SIG-M5 (cell line): ENCODE measurements at regions not wholly inside any gene's neighbourhood (a gene's known extent, or its start where the extent isn't known, plus 50 kb on each side); places are given as distances from the start of the nearest gene placed in this dataset.
A peak's percentile ranks its signal among the peaks of the same experiment; 100 is the strongest.
"Not testable (repeated sequence)": the region's sequence is repeated elsewhere in the genome, so short reads cannot be mapped to it uniquely, and the experiment has no call there.

Source experiments
- DNase-seq: peaks from one replicate; lab custom pipeline; 2025; lab: John Stamatoyannopoulos, UW

DNA sequence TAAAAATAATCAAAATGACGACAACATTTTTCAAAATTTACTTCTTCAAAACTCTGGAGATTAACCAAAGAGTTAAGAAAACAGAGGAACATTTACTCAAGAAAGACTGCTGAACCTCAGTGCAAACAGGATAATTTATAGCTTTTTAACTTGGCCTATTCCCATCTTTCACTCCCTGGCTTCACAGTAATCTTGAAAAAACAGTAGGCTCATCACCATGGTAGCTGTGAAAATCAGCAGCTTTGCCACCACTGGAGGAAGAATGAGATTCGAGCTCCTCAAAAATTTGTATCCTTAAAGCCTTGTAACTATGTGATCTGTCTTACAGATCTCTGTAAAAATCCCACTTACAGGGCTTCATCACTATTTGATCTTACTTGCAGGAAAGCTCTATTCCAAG, 447.7 kb upstream of the CTSO start:
- DNase-seq, result no peak

DNA sequence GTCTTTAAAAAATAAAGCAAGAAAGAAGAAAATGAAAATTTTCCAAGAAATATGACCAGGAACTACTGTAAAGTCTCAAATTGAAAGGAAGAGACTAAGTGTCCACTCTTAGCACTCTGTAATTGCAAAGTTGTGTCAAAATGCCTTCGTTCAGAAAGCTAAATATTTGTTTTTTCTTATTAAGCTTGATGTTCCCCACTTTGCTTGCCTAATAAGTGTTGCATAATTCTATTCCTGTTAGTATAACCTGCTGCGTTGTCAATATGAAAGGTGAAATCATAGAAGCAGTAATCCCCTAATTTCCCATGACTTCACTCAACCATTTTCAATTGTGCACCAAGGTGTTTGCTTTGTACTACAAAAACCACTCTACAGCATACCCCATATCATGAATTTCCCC, 442.9 kb upstream of the CTSO start:
- no peak for DNase-seq

DNA sequence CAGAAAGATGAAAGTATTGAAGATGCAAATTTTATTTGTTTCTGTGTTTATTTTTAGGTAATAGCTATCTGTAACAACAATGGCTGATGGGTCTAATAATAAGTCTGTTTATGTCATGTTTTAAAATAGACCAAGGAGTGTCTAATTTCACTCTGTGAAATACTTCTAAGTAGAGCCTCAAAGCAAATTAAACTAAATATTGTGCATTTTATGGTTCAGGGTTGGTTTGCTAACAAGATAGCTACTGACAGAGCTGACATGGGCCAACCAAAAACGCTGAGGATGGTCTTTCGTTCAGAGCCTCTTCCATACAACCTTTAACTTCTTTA, 437.6 kb upstream of the CTSO start:
- no peak for DNase-seq

DNA sequence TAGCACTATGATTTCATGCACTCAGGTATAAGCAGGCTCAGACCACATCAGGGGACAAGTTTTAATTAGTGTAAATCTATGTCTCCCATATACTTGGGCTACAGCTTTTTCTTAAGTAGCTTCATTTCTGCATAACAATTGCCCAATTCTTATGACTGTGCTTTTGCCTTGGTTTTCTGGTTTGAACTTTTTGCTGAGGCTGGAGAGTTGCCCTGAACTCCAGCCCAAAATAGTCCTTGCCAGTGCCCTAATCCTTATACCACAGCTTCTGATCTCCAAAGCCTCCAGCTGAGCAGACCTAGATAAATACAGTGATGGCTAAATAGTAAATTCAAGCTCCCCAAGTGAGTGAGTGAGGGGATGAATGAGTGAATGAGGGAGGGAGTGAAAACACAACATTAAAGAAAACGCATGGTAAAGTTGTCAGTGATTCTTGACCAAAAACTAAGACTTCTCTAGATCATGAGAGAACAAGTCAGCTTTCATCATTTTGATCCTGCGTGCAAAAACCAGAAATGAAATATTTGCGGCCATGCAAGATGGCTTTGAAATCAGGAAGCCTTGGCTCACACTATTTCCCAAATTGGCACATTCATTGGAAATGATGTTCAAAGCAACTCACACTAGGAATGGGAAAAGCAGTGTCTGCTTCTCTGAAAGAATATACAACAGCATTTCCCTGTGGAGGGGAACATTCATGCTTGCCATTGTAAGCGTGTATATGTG, 437.1 kb upstream of the CTSO start:
- no peak for DNase-seq

DNA sequence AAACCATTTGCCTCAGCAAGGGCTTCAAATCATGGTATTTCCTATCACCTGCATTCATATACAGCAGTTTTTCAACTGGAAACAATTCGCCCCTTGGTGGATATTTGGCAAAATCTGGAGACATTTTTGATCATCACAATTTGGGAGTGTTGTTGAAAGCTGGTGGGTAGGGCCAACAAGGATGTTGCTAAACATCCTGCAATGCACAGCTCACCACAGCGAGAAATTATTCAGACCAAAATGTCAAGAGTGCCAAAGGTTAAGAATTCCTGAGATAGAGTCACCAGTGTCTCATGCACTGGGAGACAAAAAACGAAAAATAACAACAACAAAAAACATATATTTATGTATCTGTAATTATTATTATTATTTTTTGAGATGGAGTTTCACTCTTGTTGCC, 435.2 kb upstream of the CTSO start:
- DNase-seq, result no peak

DNA sequence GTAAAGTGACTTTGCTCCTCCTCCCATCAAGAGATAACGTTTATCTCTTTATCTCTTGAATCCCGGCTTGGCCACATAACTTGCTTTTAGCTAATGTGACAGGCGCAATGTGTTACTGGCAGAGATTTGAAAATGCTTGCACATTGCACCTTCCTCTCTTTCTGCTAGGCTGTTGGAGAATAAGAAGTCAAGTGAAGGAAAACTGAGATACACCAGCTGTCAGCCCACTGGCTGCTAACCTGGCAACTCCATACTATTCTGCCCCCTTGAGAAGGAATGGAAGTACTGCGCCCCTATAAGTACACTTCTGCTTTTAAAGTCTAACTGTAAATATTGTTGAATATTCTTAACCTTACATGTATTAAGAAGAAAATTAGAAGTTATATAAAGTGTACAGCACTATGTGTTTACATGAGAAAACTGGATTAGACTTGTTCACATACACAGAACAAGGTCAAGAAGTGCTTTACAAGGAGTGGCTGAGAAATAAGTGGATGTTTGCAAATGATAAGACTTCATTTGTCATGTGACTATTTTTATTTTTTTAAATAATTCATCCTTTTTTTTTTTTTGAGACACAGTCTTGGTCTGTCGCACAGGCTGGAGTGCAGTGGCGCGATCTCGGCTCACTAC, 424.5 kb upstream of the CTSO start:
- no peak for DNase-seq

DNA sequence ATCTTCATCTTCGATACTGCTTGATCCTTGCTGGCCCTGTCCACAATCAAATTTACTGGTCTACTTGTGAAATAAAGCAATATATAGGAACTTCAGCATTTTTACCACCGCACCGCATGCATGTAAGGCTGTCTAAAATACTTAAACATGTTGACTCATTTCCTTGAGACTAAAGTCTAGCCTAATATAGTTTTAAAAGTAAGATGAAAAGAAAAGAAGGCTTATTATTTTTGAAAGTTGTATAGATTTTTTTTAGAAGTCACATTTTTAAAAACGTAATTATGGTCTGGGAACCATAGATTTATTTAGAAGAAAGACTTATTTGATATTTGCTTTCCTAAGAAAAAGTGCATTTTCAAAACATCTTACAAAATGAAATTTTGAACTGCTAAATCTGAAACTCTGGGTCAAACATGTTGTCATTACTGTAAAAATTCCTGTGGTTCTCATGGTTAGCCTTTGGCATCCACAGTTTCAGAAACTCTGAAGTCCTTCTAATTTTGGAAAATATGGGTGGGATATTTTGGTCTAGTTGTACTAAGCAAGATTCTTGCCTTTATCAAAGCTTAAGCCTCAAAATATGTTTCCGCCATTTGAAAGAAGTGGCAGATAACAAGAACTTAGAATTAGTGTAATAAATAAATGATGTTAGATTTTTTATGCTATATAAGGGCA, 423.5 kb upstream of the CTSO start:
- no peak for DNase-seq

DNA sequence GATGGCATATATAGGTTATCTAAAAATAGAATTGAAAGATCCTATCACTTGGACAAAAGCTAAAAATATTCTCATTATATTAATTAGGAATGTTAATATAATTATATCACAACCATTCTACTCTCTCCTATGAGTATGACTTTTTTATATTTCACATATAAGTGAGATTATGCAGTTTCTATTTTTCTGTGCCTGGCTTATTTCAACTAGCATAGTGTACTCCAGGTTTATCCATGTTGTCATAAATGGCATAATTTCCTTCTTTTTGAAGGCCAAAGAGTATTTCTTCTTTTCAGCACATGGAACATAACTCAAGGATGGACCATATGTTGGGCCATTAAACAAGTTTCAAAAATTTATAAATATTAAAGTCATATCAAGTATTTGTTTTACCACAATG, 421.2 kb upstream of the CTSO start:
- DNase-seq, result no peak

DNA sequence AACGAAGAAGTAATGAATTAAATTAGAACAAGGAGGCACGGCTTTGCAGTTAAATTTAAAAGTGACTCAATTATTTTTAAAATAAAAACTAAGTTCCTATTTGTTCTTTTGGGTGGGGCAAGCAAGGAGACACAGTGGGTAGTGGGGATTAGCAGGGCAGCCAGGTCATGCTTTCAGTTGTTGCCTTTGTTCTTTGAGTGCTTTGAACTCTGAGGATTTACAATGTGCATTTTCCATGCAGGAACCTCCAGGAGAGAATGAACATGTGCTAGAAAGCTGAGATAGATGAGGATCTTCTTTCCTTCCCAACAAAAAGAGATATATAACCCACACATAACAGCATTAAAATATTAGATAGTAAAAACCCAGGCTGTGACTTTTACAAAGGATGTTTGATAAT, 420.4 kb upstream of the CTSO start:
- DNase-seq, result no peak

DNA sequence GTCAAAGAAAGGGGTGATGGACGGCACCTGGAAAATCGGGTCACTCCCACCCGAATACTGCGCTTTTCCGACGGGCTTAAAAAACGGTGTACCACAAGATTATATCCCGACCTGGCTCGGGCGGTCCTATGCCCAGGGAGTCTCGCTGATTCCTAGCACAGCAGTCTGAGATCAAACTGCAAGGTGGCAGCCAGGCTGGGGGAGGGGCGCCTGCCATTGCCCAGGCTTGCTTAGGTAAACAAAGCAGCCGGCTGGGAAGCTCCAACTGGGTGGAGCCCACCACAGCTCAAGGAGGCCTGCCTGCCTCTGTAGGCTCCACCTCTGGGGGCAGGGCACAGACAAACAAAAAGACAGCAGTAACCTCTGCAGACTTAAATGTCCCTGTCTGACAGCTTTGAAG, 413.8 kb upstream of the CTSO start:
- not testable (repeated sequence) for DNase-seq

DNA sequence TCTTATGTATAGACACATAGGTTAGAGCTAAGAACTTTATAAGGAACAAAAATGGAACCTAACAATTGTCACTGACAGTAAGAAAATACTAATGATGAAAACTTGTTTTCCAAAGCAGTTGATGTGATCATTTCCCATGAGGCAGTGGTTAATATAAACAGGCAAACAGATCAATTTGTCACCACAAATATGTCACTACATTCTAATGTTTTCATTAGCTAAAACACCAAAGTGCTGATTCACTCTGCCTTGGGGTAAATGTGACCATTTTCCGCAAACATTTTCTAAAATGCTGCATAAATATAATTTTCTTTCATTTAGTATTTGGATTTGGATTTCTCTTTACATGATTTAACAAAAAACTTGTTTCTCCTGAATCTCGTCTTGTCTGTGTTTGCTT, 408.9 kb upstream of the CTSO start:
- no peak for DNase-seq

DNA sequence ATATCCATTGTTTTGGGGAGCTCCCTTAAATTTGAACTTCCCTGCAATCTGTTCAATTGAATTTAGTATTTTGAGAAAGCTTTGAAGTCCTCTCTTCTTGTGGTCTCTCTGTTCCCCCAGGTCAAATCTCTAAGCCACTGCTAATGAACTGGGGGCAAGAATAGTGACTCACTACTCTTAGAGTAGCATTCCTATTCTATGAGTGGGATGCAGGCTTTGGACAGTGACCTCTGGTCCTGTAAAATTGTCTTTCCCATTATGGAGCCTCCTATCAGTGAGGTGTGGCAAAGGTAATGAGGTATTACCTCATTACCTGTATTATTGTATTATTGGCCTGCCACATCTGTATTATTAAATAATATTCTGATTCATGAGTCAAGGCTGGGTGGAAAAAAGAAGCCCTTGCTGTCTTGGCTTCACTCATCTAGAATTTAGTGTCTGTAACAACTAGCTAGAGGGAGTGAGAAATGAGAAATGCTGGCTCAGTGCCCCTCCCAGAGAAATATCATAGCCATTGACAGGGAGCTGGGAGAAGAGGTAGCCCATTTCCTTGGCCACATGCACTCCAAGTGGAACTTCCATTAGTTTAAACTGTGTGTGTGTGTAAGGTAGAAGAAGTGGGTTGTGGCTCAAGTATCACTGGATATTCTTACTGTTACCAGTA, 393.9 kb upstream of the CTSO start:
- no peak for DNase-seq

DNA sequence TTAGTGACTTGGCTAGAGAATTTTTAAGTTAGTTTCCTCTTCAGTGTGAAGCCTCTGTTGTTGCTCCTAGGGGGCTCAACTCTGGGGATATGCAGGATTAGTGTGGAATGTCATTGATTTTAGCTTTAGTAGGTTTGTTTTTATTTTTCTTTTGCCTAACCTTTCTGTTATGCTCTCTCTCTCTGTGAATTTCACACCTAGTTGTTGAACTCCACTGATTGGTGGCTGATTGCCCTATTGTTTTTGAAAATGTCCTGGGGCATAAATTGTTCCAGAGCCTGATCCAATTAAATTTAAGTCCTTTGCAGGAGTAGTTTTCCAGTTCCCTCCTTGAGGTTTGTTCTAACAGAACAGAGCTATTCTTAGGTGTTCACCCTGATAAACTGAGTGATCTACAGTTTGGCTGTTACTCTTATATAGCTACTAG, 393.3 kb upstream of the CTSO start:
- DNase-seq, result no peak

DNA sequence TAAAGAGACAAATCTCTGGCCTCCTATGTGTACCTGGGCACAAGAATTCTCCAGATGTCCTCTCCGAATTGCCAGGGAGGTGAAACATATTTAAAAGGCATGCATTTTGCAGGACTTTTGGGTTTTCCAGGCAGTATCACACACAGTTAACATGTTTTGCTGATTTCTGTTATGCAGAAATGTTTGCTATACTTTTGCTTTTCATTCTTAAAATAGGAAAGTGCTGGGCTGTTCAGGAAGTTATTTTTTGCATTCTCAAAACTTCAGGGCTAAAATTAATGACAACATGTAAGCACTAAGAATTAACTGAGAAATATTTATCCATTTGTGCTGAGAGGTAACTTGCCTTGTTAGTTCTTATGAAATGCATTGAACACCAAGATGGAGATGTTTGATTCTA, 390.7 kb upstream of the CTSO start:
- DNase-seq, result no peak

DNA sequence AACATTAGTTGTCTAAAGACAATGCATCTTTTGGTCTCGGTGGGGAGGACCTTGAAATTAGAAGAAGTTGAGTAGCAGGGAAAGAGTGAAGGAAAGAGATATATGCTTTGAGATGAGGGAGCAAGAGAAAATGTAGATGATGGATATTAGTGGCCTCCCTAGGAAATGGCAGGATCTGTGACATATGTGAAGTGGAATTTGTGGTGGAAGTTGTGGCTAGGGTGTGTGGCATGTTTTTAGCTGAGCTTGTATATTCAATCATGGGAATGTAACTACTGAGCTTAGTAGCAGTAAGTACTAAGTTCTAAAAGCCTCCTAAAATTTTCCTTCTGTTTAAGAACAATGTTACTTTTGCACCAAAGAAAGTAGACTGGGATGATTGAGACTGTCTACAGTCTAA, 382.8 kb upstream of the CTSO start:
- no peak for DNase-seq

DNA sequence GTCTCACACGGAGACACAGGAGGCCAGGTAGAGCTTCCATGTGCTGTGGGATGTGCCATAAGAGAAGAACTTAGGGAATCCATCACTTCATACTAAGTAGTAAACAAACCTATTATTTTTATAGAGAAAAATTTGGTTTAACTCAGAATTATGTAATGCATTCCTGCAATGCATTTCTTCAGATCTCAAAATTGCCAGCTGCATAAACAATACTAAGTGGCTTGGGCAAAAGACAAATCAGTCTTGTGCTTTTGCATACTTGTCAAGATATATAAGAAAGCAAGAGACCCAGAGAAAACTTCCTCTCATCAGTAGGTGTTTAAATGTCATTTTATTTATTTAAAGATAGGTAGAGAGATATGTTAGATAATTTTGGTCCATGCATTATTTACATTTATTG, 382.1 kb upstream of the CTSO start:
- no peak for DNase-seq

DNA sequence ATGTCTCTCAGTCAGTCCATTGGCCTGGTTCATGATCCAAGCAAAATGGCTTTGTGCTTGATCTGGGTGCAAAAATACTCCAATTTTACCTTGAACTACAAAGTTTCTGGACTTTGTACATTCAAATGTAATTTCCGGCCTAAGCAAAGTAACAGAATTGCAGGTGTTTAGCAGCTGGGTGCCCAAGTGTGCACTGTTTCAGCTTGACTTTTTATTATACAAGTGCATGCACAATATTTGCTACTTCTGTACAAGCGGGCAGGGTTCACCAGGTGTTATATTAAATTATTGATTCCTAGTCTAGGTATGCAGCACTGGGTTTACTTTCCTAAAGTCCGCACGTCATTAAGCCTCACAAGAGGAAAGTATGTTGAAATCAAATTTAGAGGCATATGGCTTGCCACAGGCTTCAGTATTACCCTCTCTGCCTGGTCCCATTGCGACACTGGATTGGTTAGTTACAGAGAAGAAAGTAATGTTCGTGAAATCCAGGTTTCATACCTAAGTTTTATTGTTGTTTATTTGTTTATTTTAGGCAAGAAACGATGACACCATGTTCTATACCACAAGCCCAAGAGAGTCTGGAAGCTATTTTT, 376.9 kb upstream of the CTSO start:
- DNase-seq, result no peak

DNA sequence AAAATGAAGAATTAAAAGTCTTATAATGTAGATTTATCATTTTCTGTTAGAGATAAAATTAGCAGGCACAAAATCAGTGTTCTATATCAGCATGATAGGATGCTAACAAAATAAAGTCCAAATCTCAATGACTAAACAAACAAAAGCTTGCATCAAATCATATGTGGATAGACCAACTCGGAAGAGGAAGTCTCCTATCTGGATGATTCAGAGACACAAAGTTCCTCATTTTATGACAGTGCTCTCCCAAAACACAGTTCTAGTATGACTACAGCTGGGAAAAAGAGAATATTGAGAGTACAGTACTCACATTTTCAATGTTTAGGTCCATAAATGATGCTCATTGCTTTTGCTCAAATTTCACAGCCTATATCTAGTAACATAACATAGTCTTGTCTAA, 376.1 kb upstream of the CTSO start:
- peak; percentile 34 for DNase-seq

DNA sequence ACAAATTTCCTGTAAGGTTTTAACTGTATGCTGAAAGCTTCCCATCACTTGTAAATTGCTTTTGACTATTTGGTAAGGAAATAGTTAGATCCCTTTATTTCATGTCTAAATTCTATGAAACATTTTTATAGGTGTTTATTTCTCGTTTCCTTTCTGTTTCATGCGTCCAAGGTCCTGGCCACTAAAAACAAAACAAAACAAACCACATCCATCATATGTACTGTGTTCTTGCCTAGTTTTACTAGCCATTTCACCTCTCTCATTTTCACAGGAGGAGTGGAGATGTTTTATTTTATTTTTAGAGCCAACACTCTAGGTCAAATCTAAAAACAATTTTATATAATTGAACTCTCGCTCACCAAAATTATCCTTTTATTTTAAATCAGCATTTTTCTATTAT, 375.2 kb upstream of the CTSO start:
- DNase-seq, result no peak

DNA sequence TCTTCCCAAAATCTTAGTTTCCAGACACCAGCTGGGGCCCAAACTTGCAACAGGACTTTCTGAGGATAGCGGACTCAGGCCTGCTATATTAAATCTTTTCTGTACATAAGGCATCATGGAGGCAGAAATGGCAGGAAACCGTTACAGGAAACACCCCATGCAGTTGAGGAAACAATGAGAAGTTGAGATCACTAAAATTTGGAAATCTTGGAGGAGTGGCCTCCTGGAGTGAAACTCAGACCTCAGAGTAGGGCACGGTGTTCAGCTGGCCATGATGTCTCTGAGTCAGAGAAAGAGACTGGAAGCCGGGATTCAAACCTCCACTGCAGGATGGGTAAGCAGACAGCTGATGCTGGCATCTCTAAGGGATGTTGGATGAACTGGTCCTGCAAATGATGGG, 372.6 kb upstream of the CTSO start:
- no peak for DNase-seq

DNA sequence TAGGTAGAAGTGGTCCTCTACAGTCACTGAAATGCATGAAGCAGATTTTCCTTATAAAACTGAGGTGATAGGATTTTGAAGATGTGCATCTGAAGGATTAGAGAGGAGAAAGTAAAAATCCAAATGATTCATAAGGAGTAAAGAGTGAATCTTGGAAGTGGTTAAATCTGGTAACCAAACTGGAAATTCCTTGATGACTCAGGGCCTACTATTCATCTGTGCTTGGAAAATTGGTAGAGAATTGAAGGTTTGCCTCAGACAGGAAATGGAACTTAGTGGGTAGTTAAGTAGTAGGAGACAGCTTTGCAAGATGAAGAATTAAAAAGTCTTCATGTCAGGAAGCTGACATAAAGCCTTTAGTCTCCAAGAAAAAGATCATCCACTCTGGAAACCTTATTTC, 368.9 kb upstream of the CTSO start:
- DNase-seq, result no peak

DNA sequence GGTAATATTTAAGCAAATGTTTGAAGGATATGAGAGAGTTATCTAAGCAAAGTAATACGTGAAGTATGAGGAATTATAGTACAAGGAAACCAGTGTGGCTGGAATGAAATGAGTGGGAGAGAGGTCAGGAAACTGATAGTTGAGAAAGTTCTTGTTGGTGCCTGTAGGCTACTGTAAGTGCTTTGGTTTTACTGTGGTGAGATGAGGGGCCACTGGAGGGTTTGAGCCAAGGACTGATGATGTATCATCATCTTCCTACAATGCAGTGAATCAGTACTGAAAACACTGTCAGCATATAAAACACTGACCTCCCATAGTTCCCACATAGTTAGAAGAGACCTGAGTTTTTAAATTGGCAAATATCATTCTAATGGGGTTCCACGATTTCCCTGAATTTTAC, 367.5 kb upstream of the CTSO start:
- no peak for DNase-seq

DNA sequence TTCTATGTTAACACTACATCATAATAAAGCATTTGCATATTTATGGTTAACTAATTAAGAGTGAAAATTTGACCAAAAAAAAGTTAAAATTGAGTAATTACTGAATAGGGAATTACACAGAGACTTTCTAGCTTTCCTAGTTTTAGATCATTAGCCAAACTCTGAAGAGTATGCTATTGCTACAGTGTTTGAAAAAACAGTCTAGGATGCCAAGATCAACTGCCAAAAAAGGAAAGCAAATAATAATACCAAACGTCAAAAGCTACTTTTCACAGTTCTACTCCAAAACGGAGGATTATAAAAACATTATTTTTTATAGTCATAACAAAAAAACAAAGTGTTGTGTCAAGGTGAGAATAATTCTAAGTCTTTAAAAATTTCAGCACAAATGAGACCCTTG, 359.8 kb upstream of the CTSO start:
- DNase-seq, result no peak
